Activated naive CD8-positive, alpha-beta T cell treated with anti-CD3 and anti-CD28 coated beads for 36 hours (primary cell): ENCODE measurements at regions not wholly inside any gene's neighbourhood (a gene's known extent, or its start where the extent isn't known, plus 50 kb on each side); places are given as distances from the start of the nearest gene placed in this dataset.

ENCODE experiments used
- DNase-seq: peaks from one replicate; pipeline ENCODE4 v3.0.0; 2021
- H3K27ac Mint-ChIP-seq: one replicate; pipeline ENCODE4 v1.8.0; 2022; ENCODE audit warnings: mild to moderate bottlenecking, moderate library complexity, mixed read lengths
- H3K27me3 Mint-ChIP-seq: one replicate; pipeline ENCODE4 v1.8.0; 2022; ENCODE audit warnings: mild to moderate bottlenecking, mixed read lengths
- H3K36me3 Mint-ChIP-seq: one replicate; pipeline ENCODE4 v1.8.0; 2021; ENCODE audit warnings: mild to moderate bottlenecking, mixed read lengths
- H3K4me1 Mint-ChIP-seq: one replicate; pipeline ENCODE4 v1.8.0; 2021; ENCODE audit warnings: mixed read lengths
- H3K4me3 Mint-ChIP-seq: one replicate; pipeline ENCODE4 v1.8.0; 2022; ENCODE audit warnings: mild to moderate bottlenecking, moderate library complexity, mixed read lengths
- H3K9me3 Mint-ChIP-seq: one replicate; pipeline ENCODE4 v1.8.0; 2022; ENCODE audit warnings: mixed read lengths

GRCh38 chr9:135324329-135324728, 155.3 kb upstream of the PPP1R26 start:
- Mint-ChIP-seq H3K4me1 (no peaks in the 10 kb centered on the region), H3K9me3 (no peaks in the 10 kb centered on the region), H3K27ac (no peak overlapping the region), H3K27me3 (no peaks in the 10 kb centered on the region), H3K36me3 (no peaks in the 10 kb centered on the region), H3K4me3 (no peak overlapping the region)
- DNase-seq, result no peak

GRCh38 chr9:135326141-135326540, 153.4 kb upstream of the PPP1R26 start:
- no peaks in the 10 kb centered on the region for H3K36me3 Mint-ChIP-seq
- H3K4me1 Mint-ChIP-seq, result no peaks in the 10 kb centered on the region
- H3K27me3 Mint-ChIP-seq, result no peaks in the 10 kb centered on the region
- H3K27ac Mint-ChIP-seq, result no peak overlapping the region
- H3K4me3 Mint-ChIP-seq, result no peak overlapping the region
- DNase-seq, result no peak
- H3K9me3 Mint-ChIP-seq, result no peaks in the 10 kb centered on the region

GRCh38 chr9:135326633-135327152, 152.9 kb upstream of the PPP1R26 start:
- Mint-ChIP-seq H3K4me3 (no peak overlapping the region), H3K27me3 (no peaks in the 10 kb centered on the region), H3K4me1 (no peaks in the 10 kb centered on the region), H3K27ac (no peak overlapping the region), H3K36me3 (no peaks in the 10 kb centered on the region), H3K9me3 (no peaks in the 10 kb centered on the region)
- DNase-seq, result no peak

- H3K27me3 Mint-ChIP-seq, result no peaks in the 10 kb centered on the region
- H3K9me3 Mint-ChIP-seq, result no peaks in the 10 kb centered on the region
- no peak overlapping the region for H3K4me3 Mint-ChIP-seq
- H3K4me1 Mint-ChIP-seq, result no peaks in the 10 kb centered on the region
- no peak overlapping the region for H3K27ac Mint-ChIP-seq
- H3K36me3 Mint-ChIP-seq, result no peaks in the 10 kb centered on the region
- DNase-seq, result no peak
These were observed 150.8 kb upstream of the PPP1R26 start for GRCh38 chr9:135328485-135329417.

GRCh38 chr9:135329571-135330306, 149.8 kb upstream of the PPP1R26 start:
- no peaks in the 10 kb centered on the region for H3K27me3 Mint-ChIP-seq
- H3K4me1 Mint-ChIP-seq, result no peaks in the 10 kb centered on the region
- H3K4me3 Mint-ChIP-seq, result no peak overlapping the region
- no peak overlapping the region for H3K27ac Mint-ChIP-seq
- DNase-seq, result no peak
- H3K9me3 Mint-ChIP-seq, result no peaks in the 10 kb centered on the region
- H3K36me3 Mint-ChIP-seq, result no peaks in the 10 kb centered on the region

- H3K4me1 Mint-ChIP-seq, result no peaks in the 10 kb centered on the region
- no peaks in the 10 kb centered on the region for H3K9me3 Mint-ChIP-seq
These were observed 149.3 kb upstream of the PPP1R26 start for GRCh38 chr9:135330307-135330631.

GRCh38 chr9:135330685-135331590, 148.6 kb upstream of the PPP1R26 start:
- H3K27ac Mint-ChIP-seq, result no peak overlapping the region
- no peak overlapping the region for H3K4me3 Mint-ChIP-seq
- H3K9me3 Mint-ChIP-seq, result no peaks in the 10 kb centered on the region
- no peaks in the 10 kb centered on the region for H3K4me1 Mint-ChIP-seq
- no peaks in the 10 kb centered on the region for H3K27me3 Mint-ChIP-seq
- no peaks in the 10 kb centered on the region for H3K36me3 Mint-ChIP-seq
- no peak for DNase-seq

More at GRCh38 chr9:135330307-135330631, 149.3 kb upstream of the PPP1R26 start:
- H3K4me3 Mint-ChIP-seq, result no peak overlapping the region
- H3K36me3 Mint-ChIP-seq, result no peaks in the 10 kb centered on the region
- DNase-seq, result no peak
- H3K27me3 Mint-ChIP-seq, result no peaks in the 10 kb centered on the region
- H3K27ac Mint-ChIP-seq, result no peak overlapping the region

- Mint-ChIP-seq H3K27ac (no peak overlapping the region), H3K4me1 (no peaks in the 10 kb centered on the region), H3K27me3 (no peaks in the 10 kb centered on the region), H3K36me3 (no peaks in the 10 kb centered on the region), H3K4me3 (no peak overlapping the region), H3K9me3 (no peaks in the 10 kb centered on the region)
- DNase-seq, result no peak
These were observed 147.1 kb upstream of the PPP1R26 start for GRCh38 chr9:135332516-135332915.

- H3K4me3 Mint-ChIP-seq, result no peak overlapping the region
- H3K27me3 Mint-ChIP-seq, result no peaks in the 10 kb centered on the region
- H3K4me1 Mint-ChIP-seq, result no peaks in the 10 kb centered on the region
- H3K27ac Mint-ChIP-seq, result no peak overlapping the region
- H3K36me3 Mint-ChIP-seq, result no peaks in the 10 kb centered on the region
- no peak for DNase-seq
- H3K9me3 Mint-ChIP-seq, result no peaks in the 10 kb centered on the region
These were observed 146.4 kb upstream of the PPP1R26 start for GRCh38 chr9:135332979-135333748.

- no peaks in the 10 kb centered on the region for H3K9me3 Mint-ChIP-seq
- H3K4me3 Mint-ChIP-seq, result no peak overlapping the region
- peaks cover 2% of the 10 kb centered on the region for H3K27me3 Mint-ChIP-seq
- DNase-seq, result no peak
- H3K27ac Mint-ChIP-seq, result no peak overlapping the region
- H3K36me3 Mint-ChIP-seq, result no peaks in the 10 kb centered on the region
- no peaks in the 10 kb centered on the region for H3K4me1 Mint-ChIP-seq
These were observed 144.6 kb upstream of the PPP1R26 start for GRCh38 chr9:135334953-135335460.

- no peaks in the 10 kb centered on the region for H3K4me1 Mint-ChIP-seq
- no peak overlapping the region for H3K4me3 Mint-ChIP-seq
- H3K9me3 Mint-ChIP-seq, result no peaks in the 10 kb centered on the region
- no peak overlapping the region for H3K27ac Mint-ChIP-seq
- peaks cover 4% of the 10 kb centered on the region for H3K27me3 Mint-ChIP-seq
- no peaks in the 10 kb centered on the region for H3K36me3 Mint-ChIP-seq
- no peak for DNase-seq
These were observed 143.8 kb upstream of the PPP1R26 start for GRCh38 chr9:135335691-135336181.

- H3K4me3 Mint-ChIP-seq, result no peak overlapping the region
- no peaks in the 10 kb centered on the region for H3K9me3 Mint-ChIP-seq
- no peaks in the 10 kb centered on the region for H3K4me1 Mint-ChIP-seq
- no peak for DNase-seq
- no peak overlapping the region for H3K27ac Mint-ChIP-seq
- no peaks in the 10 kb centered on the region for H3K36me3 Mint-ChIP-seq
- H3K27me3 Mint-ChIP-seq, result peaks cover 4% of the 10 kb centered on the region
These were observed 142.7 kb upstream of the PPP1R26 start for GRCh38 chr9:135336722-135337527.

- no peak overlapping the region for H3K27ac Mint-ChIP-seq
- no peak overlapping the region for H3K4me3 Mint-ChIP-seq
- H3K36me3 Mint-ChIP-seq, result no peaks in the 10 kb centered on the region
- no peak for DNase-seq
- H3K4me1 Mint-ChIP-seq, result no peaks in the 10 kb centered on the region
- H3K27me3 Mint-ChIP-seq, result peaks cover 4% of the 10 kb centered on the region
- H3K9me3 Mint-ChIP-seq, result no peaks in the 10 kb centered on the region
These were observed 141.0 kb upstream of the PPP1R26 start for GRCh38 chr9:135338546-135338945.
